HEK293 (cell line): ENCODE measurements at regions not wholly inside any gene's neighbourhood (a gene's known extent, or its start where the extent isn't known, plus 50 kb on each side); places are given as distances from the start of the nearest gene placed in this dataset.

ENCODE experiments used
- CTCF ChIA-PET: fragments of 350-600 bp; formaldehyde crosslinking; extraction: SDS; loops from one replicate; lab custom pipeline; 2021; ENCODE audit warnings: antibody characterized with exemption; lab: Yijun Ruan, JAX
- POLR2A ChIA-PET: fragments of 300-600 bp; formaldehyde crosslinking; extraction: SDS; loops from one replicate; lab custom pipeline; 2020; ENCODE audit warnings: antibody characterized with exemption, inconsistent platforms; lab: Yijun Ruan, JAX
- H3K27ac ChIP-seq: fragments of 200-500 bp; sonication (Bioruptor generic); 2 replicates; pipeline ENCODE4 v1.5.1; 2014; ENCODE audit warnings: low read depth, low read length, control low read depth, inconsistent platforms; ENCODE audit errors: extremely low read depth
- H3K36me3 ChIP-seq, 2 experiments: fragments of 200-500 bp in 1 of 2; sonication (Bioruptor generic) in 1 of 2; 1 replicate in 1 of 2; 2 replicates in 1 of 2; pipeline ENCODE4 v1.5.1; 2014 to 2017; ENCODE audit warnings: inconsistent platforms in 2 of 2, low read length in 2 of 2; ENCODE audit not compliant: control insufficient read depth in 2 of 2, insufficient read depth in 1 of 2
- H3K4me1 ChIP-seq: fragments of 200-500 bp; sonication (Bioruptor generic); 2 replicates; pipeline ENCODE4 v1.5.1; 2014; ENCODE audit warnings: mild to moderate bottlenecking, low read length, inconsistent platforms; ENCODE audit not compliant: control insufficient read depth, insufficient read depth
- H3K4me3 ChIP-seq: 2 replicates; pipeline ENCODE4 v1.5.1; 2011; ENCODE audit warnings: low read depth, mild to moderate bottlenecking, control low read depth, low read length, moderate library complexity
- H3K9me3 ChIP-seq: fragments of 200-500 bp; sonication (Bioruptor generic); 2 replicates; pipeline ENCODE4 v1.5.1; 2014; ENCODE audit warnings: low read depth, low read length, inconsistent platforms; ENCODE audit not compliant: control insufficient read depth, insufficient read depth
- EGR2 ChIP-seq: fragments of 450-650 bp; formaldehyde crosslinking; IDR thresholded peaks from 2 replicates; pipeline ENCODE4 v1.5.1; 2016; ENCODE audit warnings: low read depth, missing biosample characterization, missing genetic modification characterization
- SP3 ChIP-seq: fragments of 450-650 bp; formaldehyde crosslinking; IDR thresholded peaks from 2 replicates; pipeline ENCODE4 v1.5.1; 2016; ENCODE audit warnings: missing biosample characterization, missing genetic modification characterization
- ZBTB26 ChIP-seq: fragments of 450-650 bp; formaldehyde crosslinking; optimal IDR thresholded peaks from 2 replicates; pipeline ENCODE3; 2016; ENCODE audit warnings: missing biosample characterization, mild to moderate bottlenecking, missing genetic modification characterization
- ZIC2 ChIP-seq: fragments of 450-650 bp; formaldehyde crosslinking; IDR thresholded peaks from 2 replicates; pipeline ENCODE4 v1.5.1; 2016; ENCODE audit warnings: missing biosample characterization, missing genetic modification characterization
- ZNF112 ChIP-seq: fragments of 450-650 bp; formaldehyde crosslinking; IDR thresholded peaks from 2 replicates; pipeline ENCODE4 v1.5.0; 2017; ENCODE audit warnings: missing biosample characterization, missing genetic modification characterization
- ZNF146 ChIP-seq: fragments of 450-650 bp; formaldehyde crosslinking; IDR thresholded peaks from 2 replicates; pipeline ENCODE4 v1.5.1; 2016; ENCODE audit warnings: missing biosample characterization, missing genetic modification characterization
- ZNF274 ChIP-seq, 2 experiments: fragments of 200-500 bp in 1 of 2; fragments of 450-650 bp in 1 of 2; sonication (Bioruptor generic) in 1 of 2; formaldehyde crosslinking in 1 of 2; IDR thresholded peaks; 2 replicates each; pipeline versions ENCODE4 v1.5.1 to v1.6.1; 2014 to 2016; ENCODE audit warnings: borderline replicate concordance in 1 of 2, inconsistent platforms in 1 of 2, low read length in 1 of 2, missing biosample characterization in 1 of 2, missing genetic modification characterization in 1 of 2
- ZNF292 ChIP-seq: fragments of 450-650 bp; formaldehyde crosslinking; IDR thresholded peaks from 2 replicates; pipeline ENCODE4 v1.5.1; 2016; ENCODE audit warnings: low read depth, missing biosample characterization, missing genetic modification characterization, borderline replicate concordance
- ZNF398 ChIP-seq: fragments of 450-650 bp; formaldehyde crosslinking; IDR thresholded peaks from 2 replicates; pipeline ENCODE4 v1.5.1; 2017; ENCODE audit warnings: missing biosample characterization, missing genetic modification characterization
- ZNF76 ChIP-seq: fragments of 450-650 bp; formaldehyde crosslinking; IDR thresholded peaks from 2 replicates; pipeline ENCODE4; 2016; ENCODE audit warnings: low read depth, missing biosample characterization, missing genetic modification characterization, borderline replicate concordance
- TF ChIP-seq, protein P1 (sequence below): fragments of 450-650 bp; formaldehyde crosslinking; IDR thresholded peaks from 2 replicates; pipeline ENCODE4 v1.5.1; 2016; ENCODE audit warnings: missing biosample characterization, missing genetic modification characterization
- TF ChIP-seq, protein P2 (sequence below): fragments of 450-650 bp; formaldehyde crosslinking; IDR thresholded peaks from 2 replicates; pipeline ENCODE4 v1.5.1; 2016; ENCODE audit warnings: missing biosample characterization, missing genetic modification characterization
- TF ChIP-seq, protein P3 (sequence below): fragments of 450-650 bp; formaldehyde crosslinking; IDR thresholded peaks from 2 replicates; pipeline ENCODE4 v1.5.1; 2016; ENCODE audit warnings: missing biosample characterization, missing genetic modification characterization
- TF ChIP-seq, protein P4 (sequence below): fragments of 450-650 bp; formaldehyde crosslinking; IDR thresholded peaks from 2 replicates; pipeline ENCODE4 v1.5.1; 2016; ENCODE audit warnings: missing biosample characterization, missing genetic modification characterization, low read depth
- TF ChIP-seq, protein P5 (sequence below): fragments of 450-650 bp; formaldehyde crosslinking; IDR thresholded peaks from 2 replicates; pipeline ENCODE4 v1.5.1; 2016; ENCODE audit warnings: missing biosample characterization, missing genetic modification characterization, low read depth

GRCh38 chr18:21934766-21935015 is 194.1 kb downstream of the MIB1 start:
- TF ChIP-seq, protein P1, sequence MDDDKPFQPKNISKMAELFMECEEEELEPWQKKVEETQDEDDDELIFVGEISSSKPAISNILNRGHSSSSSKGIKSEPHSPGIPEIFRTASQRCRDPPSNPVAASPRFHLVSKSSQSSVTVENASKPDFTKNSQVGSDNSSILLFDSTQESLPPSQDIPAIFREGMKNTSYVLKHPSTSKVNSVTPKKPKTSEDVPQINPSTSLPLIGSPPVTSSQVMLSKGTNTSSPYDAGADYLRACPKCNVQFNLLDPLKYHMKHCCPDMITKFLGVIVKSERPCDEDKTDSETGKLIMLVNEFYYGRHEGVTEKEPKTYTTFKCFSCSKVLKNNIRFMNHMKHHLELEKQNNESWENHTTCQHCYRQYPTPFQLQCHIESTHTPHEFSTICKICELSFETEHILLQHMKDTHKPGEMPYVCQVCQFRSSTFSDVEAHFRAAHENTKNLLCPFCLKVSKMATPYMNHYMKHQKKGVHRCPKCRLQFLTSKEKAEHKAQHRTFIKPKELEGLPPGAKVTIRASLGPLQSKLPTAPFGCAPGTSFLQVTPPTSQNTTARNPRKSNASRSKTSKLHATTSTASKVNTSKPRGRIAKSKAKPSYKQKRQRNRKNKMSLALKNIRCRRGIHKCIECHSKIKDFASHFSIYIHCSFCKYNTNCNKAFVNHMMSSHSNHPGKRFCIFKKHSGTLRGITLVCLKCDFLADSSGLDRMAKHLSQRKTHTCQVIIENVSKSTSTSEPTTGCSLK = no peak
- TF ChIP-seq ZNF146 (tag by site-specific recombination) (no peak), ZNF274 (IDR thresholded peaks at IDR 0.05; ENCODE audit: low read length) (no peak), ZNF274 (tag by site-specific recombination; IDR thresholded peaks at IDR 0.05; ENCODE audit: borderline replicate concordance) (no peak), ZNF112 (tag by site-specific recombination) (no peak), ZNF292 (tag by site-specific recombination) (no peak), ZNF76 (no peak), ZBTB26 (tag by site-specific recombination) (no peak), EGR2 (tag by site-specific recombination) (no peak), SP3 (no peak), ZNF398 (tag by site-specific recombination) (no peak), ZIC2 (tag by site-specific recombination) (no peak)
- TF ChIP-seq, protein P2, sequence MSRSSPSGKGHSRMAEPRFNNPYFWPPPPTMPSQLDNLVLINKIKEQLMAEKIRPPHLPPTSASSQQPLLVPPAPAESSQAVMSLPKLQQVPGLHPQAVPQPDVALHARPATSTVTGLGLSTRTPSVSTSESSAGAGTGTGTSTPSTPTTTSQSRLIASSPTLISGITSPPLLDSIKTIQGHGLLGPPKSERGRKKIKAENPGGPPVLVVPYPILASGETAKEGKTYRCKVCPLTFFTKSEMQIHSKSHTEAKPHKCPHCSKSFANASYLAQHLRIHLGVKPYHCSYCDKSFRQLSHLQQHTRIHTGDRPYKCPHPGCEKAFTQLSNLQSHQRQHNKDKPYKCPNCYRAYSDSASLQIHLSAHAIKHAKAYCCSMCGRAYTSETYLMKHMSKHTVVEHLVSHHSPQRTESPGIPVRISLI (tag by site-specific recombination) = no peak
- TF ChIP-seq, protein P3, sequence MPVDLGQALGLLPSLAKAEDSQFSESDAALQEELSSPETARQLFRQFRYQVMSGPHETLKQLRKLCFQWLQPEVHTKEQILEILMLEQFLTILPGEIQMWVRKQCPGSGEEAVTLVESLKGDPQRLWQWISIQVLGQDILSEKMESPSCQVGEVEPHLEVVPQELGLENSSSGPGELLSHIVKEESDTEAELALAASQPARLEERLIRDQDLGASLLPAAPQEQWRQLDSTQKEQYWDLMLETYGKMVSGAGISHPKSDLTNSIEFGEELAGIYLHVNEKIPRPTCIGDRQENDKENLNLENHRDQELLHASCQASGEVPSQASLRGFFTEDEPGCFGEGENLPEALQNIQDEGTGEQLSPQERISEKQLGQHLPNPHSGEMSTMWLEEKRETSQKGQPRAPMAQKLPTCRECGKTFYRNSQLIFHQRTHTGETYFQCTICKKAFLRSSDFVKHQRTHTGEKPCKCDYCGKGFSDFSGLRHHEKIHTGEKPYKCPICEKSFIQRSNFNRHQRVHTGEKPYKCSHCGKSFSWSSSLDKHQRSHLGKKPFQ (tag by site-specific recombination) = no peak
- TF ChIP-seq, protein P4, sequence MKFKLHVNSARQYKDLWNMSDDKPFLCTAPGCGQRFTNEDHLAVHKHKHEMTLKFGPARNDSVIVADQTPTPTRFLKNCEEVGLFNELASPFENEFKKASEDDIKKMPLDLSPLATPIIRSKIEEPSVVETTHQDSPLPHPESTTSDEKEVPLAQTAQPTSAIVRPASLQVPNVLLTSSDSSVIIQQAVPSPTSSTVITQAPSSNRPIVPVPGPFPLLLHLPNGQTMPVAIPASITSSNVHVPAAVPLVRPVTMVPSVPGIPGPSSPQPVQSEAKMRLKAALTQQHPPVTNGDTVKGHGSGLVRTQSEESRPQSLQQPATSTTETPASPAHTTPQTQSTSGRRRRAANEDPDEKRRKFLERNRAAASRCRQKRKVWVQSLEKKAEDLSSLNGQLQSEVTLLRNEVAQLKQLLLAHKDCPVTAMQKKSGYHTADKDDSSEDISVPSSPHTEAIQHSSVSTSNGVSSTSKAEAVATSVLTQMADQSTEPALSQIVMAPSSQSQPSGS (tag by site-specific recombination) = no peak
- TF ChIP-seq, protein P5, sequence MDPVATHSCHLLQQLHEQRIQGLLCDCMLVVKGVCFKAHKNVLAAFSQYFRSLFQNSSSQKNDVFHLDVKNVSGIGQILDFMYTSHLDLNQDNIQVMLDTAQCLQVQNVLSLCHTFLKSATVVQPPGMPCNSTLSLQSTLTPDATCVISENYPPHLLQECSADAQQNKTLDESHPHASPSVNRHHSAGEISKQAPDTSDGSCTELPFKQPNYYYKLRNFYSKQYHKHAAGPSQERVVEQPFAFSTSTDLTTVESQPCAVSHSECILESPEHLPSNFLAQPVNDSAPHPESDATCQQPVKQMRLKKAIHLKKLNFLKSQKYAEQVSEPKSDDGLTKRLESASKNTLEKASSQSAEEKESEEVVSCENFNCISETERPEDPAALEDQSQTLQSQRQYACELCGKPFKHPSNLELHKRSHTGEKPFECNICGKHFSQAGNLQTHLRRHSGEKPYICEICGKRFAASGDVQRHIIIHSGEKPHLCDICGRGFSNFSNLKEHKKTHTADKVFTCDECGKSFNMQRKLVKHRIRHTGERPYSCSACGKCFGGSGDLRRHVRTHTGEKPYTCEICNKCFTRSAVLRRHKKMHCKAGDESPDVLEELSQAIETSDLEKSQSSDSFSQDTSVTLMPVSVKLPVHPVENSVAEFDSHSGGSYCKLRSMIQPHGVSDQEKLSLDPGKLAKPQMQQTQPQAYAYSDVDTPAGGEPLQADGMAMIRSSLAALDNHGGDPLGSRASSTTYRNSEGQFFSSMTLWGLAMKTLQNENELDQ (tag by site-specific recombination) = no peak
- ChIA-PET CTCF (interaction anchor here (0.7 kb wide), 1 partner anchor 85 kb away, joined by 3 read pairs; no protein-coding TSS in a partner anchor), POLR2A (no interaction called here)
- no peak overlapping the region for H3K4me3 ChIP-seq
- H3K36me3 ChIP-seq = no peaks in the 10 kb centered on the region
- no peaks in the 10 kb centered on the region for H3K4me1 ChIP-seq
- H3K27ac ChIP-seq = no peak overlapping the region
- H3K9me3 ChIP-seq = no peaks in the 10 kb centered on the region
